Thyroid gland (tissue), 4 donors: ENCODE measurements at regions not wholly inside any gene's neighbourhood (a gene's known extent, or its start where the extent isn't known, plus 50 kb on each side); places are given as distances from the start of the nearest gene placed in this dataset.

ENCODE experiments used
- CTCF ChIP-seq, 6 experiments: fragments of 200-600 bp in 3 of 6; fragments of 450-650 bp in 3 of 6; sonication (generic) in 3 of 6; IDR thresholded peaks; one replicate each; pipeline ENCODE4 v1.5.1; 2016 to 2019; ENCODE audit warnings: antibody characterized with exemption in 6 of 6, mild to moderate bottlenecking in 2 of 6, inconsistent platforms in 1 of 6, moderate library complexity in 1 of 6
- POLR2A ChIP-seq, 2 donors: fragments of 450-650 bp; IDR thresholded peaks; one replicate each; pipeline ENCODE4 v1.6.1; 2017; ENCODE audit warnings: antibody characterized with exemption in 2 of 2, mild to moderate bottlenecking in 2 of 2, moderate library complexity in 1 of 2

GRCh38 chr5:173768891-173769290 lies 119.3 kb upstream of the CPEB4 start:
- TF ChIP-seq CTCF (IDR thresholded peaks at IDR 0.05) (no peak), POLR2A (IDR thresholded peaks at IDR 0.05) (no peak)
